WERI-Rb-1 (cell line): ENCODE measurements at regions not wholly inside any gene's neighbourhood (a gene's known extent, or its start where the extent isn't known, plus 50 kb on each side); places are given as distances from the start of the nearest gene placed in this dataset.

Experiments used
- DNase-seq: peaks from one replicate; pipeline ENCODE4 v3.0.0-alpha.2; 2020
- H3K27ac ChIP-seq: fragments of 250-450 bp; sonication (Bioruptor Pico); 2 replicates; pipeline ENCODE4 v1.5.1; 2020; ENCODE audit warnings: mild to moderate bottlenecking, moderate library complexity
- H3K27me3 ChIP-seq: fragments of 250-450 bp; sonication (Bioruptor Pico); 2 replicates; pipeline ENCODE4 v1.5.1; 2021; ENCODE audit warnings: mild to moderate bottlenecking, low read depth, moderate library complexity; ENCODE audit not compliant: insufficient read depth, severe bottlenecking
- H3K36me3 ChIP-seq: fragments of 250-450 bp; sonication (Bioruptor Pico); 2 replicates; pipeline ENCODE4 v1.5.1; 2020; ENCODE audit warnings: mild to moderate bottlenecking, moderate library complexity
- H3K4me3 ChIP-seq: 2 replicates; pipeline ENCODE4 v1.5.1; 2011; ENCODE audit warnings: low read depth, mild to moderate bottlenecking, control low read depth, low read length
- H3K9me3 ChIP-seq: fragments of 250-450 bp; sonication (Bioruptor Pico); 2 replicates; pipeline ENCODE4 v1.5.1; 2021; ENCODE audit warnings: mild to moderate bottlenecking, moderate library complexity; ENCODE audit not compliant: severe bottlenecking
- CTCF ChIP-seq: IDR thresholded peaks from 2 replicates; pipeline ENCODE4 v1.5.1; 2011; ENCODE audit warnings: low read depth, mild to moderate bottlenecking, control low read depth, inconsistent platforms, low read length

- DNase-seq: no peak
- TF ChIP-seq CTCF: no peak
- no peak overlapping the region for H3K27ac ChIP-seq
- H3K27me3 ChIP-seq: no peaks in the 10 kb centered on the region
- no peaks in the 10 kb centered on the region for H3K9me3 ChIP-seq
- H3K36me3 ChIP-seq: no peaks in the 10 kb centered on the region
- H3K4me3 ChIP-seq: no peak overlapping the region
Measured at GRCh38 chr20:52246366-52246765, 54.8 kb upstream of the ZFP64 start.

GRCh38 chr20:52244702-52245101 is 53.1 kb upstream of the ZFP64 start:
- DNase-seq: no peak
- H3K4me3 ChIP-seq: no peak overlapping the region
- no peaks in the 10 kb centered on the region for H3K36me3 ChIP-seq
- no peaks in the 10 kb centered on the region for H3K9me3 ChIP-seq
- H3K27ac ChIP-seq: no peak overlapping the region
- TF ChIP-seq CTCF: no peak
- no peaks in the 10 kb centered on the region for H3K27me3 ChIP-seq

GRCh38 chr20:52242237-52243230 is 51.0 kb upstream of the ZFP64 start:
- H3K9me3 ChIP-seq: no peaks in the 10 kb centered on the region
- H3K27ac ChIP-seq: no peak overlapping the region
- H3K36me3 ChIP-seq: no peaks in the 10 kb centered on the region
- DNase-seq: no peak
- H3K4me3 ChIP-seq: no peak overlapping the region
- no peak for TF ChIP-seq CTCF
- H3K27me3 ChIP-seq: no peaks in the 10 kb centered on the region
